ENCODE measurements at regions not wholly inside any gene's neighbourhood (a gene's known extent, or its start where the extent isn't known, plus 50 kb on each side); places are given as distances from the start of the nearest gene placed in this dataset.
A peak's percentile ranks its signal among the peaks of the same experiment; 100 is the strongest.
"Not testable (repeated sequence)": the region's sequence is repeated elsewhere in the genome, so short reads cannot be mapped to it uniquely, and the experiment has no call there.

DNA sequence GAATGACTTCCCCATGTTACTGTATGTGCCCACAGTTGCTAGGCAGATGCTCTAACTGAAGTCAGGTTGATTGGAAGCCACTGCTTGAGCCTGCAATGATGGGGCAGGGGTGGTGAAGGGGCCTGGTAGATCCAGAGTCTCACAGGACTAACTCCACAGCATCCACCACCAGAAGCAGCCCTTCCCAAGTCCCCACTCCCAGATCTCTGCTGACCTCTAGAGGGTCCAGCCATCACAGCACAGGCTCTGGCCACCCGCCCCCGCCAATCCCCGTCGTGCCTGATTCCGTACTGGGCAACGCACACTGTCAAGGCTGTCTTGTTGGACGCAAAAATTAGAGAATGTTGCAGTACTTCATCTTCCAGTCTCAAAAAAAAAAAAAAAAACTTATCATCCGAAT lies 136.8 kb upstream of the PDE1C start:
- ATAC-seq (no peak), DNase-seq (no peak)
- Mint-ChIP-seq H3K4me1 (ENCODE audit: low read depth) (no peaks in the 10 kb centered on the region), H3K4me3 (no peak overlapping the region), H3K27ac (no peak overlapping the region), H3K27me3 (no peaks in the 10 kb centered on the region), H3K36me3 (ENCODE audit: low read depth) (no peaks in the 10 kb centered on the region), H3K9me3 (no peaks in the 10 kb centered on the region)
- intact Hi-C loops (cut with micrococcal nuclease), result loop anchor here (10.0 kb wide), 1 partner anchor 462 kb away; no protein-coding TSS in a partner anchor
- POLR2A ChIA-PET, result no interaction called here
- TF ChIP-seq, protein P1, sequence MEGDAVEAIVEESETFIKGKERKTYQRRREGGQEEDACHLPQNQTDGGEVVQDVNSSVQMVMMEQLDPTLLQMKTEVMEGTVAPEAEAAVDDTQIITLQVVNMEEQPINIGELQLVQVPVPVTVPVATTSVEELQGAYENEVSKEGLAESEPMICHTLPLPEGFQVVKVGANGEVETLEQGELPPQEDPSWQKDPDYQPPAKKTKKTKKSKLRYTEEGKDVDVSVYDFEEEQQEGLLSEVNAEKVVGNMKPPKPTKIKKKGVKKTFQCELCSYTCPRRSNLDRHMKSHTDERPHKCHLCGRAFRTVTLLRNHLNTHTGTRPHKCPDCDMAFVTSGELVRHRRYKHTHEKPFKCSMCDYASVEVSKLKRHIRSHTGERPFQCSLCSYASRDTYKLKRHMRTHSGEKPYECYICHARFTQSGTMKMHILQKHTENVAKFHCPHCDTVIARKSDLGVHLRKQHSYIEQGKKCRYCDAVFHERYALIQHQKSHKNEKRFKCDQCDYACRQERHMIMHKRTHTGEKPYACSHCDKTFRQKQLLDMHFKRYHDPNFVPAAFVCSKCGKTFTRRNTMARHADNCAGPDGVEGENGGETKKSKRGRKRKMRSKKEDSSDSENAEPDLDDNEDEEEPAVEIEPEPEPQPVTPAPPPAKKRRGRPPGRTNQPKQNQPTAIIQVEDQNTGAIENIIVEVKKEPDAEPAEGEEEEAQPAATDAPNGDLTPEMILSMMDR (IDR thresholded peaks at IDR 0.05), result no peak
- CTCF ChIA-PET, result interaction anchor here (5.2 kb wide), 1 partner anchor 273 kb away, joined by 31 read pairs; no protein-coding TSS in a partner anchor

DNA sequence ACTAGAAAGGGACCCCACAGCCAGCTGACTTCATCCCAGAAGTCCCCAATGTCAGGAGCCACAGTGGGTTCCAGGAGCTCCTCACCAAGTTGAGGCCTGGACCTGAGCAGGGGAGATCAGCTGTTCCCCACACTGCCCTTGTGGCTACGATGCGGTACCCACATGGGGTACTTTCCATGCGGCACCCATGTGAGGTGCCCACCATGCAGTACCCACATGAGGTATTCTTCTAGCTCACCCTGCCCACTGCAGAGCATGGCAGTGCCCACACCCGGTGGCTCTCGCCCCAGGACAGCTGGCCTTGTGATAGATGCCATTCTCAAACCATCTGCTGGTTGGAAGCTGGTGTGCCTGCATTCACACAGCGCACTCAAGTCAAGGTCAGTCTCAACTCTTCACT lies 136.3 kb upstream of the PDE1C start:
- no peaks in the 10 kb centered on the region for H3K4me1 Mint-ChIP-seq (ENCODE audit: low read depth)
- POLR2A ChIA-PET, result no interaction called here

DNA sequence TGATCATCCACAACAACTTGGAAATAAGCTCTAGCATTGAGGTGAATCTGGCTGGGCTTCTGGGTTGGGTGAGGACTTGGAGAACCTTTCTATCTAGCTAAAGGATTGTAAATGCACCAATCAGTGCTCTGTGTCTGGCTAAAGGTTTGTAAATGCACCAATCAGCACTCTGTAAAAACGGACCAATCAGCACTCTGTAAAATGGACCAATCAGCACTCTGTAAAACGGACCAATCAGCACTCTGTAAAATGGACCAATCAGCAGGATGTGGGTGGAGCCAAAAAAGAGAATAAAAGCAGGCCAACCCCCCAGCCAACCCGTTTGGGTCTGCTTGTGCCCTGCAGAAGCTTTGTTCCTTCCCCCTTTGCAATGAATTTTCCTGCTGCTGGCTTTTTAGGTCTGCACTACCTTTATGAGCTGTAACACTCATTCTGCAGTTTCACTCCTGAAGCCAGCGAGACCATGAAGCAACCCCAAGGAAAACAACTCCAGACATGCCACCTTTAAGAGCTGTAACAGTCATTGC lies 135.2 kb upstream of the PDE1C start:
- CTCF ChIA-PET, result interaction anchor here (1.7 kb wide), 1 partner anchor 153 kb away, joined by 3 read pairs; no protein-coding TSS in a partner anchor
- H3K4me1 Mint-ChIP-seq (ENCODE audit: low read depth); POLR2A ChIA-PET; ATAC-seq; H3K27ac Mint-ChIP-seq; H3K36me3 Mint-ChIP-seq (ENCODE audit: low read depth); H3K27me3 Mint-ChIP-seq; H3K4me3 Mint-ChIP-seq; DNase-seq; H3K9me3 Mint-ChIP-seq: not testable (repeated sequence)
- intact Hi-C loops (cut with micrococcal nuclease), result loop anchor here (10.0 kb wide), 1 partner anchor 461 kb away; no protein-coding TSS in a partner anchor

More for the DNA sequence above, 136.3 kb upstream of the PDE1C start:
- Mint-ChIP-seq H3K4me3 (no peak overlapping the region), H3K27ac (no peak overlapping the region), H3K27me3 (no peaks in the 10 kb centered on the region), H3K9me3 (no peaks in the 10 kb centered on the region), H3K36me3 (ENCODE audit: low read depth) (no peaks in the 10 kb centered on the region)
- ATAC-seq (no peak), DNase-seq (no peak)
- intact Hi-C loops (cut with micrococcal nuclease), result loop anchor here (10.0 kb wide), 1 partner anchor 462 kb away; no protein-coding TSS in a partner anchor
- TF ChIP-seq, protein P1 (IDR thresholded peaks at IDR 0.05), result no peak
- CTCF ChIA-PET, result interaction anchor here (0.6 kb wide), 1 partner anchor 462 kb away, joined by 3 read pairs; no protein-coding TSS in a partner anchor

DNA sequence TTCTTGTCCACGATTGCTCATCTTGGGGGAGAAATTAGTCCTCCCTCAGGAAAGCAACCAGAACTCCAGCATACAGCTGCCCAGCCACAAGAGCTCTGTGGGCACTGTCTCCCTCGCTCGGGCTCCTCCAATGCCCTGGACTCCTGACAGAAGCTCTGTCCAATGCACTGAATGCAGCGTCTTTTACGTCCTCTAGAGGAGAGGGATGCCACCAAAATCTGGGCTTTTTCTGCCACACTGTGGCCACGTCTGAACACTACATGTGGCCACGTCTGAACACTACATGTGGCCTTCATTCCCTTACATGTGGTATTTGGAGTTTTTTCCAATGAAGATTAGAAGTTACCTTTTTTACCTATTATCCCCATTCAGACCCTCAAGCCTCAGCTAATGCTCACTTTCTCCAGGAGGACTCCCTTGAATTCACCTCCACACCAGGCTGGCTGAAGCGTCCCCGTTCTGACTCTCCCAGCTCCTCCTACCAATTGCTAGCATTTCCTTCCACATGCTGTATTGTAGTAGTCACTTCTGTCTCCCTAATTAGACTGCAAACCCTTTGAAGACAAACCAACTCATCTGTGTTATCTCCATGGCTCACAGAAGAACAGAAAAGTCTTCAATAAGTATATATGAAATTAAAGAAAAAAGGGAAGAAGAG lies 134.3 kb upstream of the PDE1C start:
- Mint-ChIP-seq H3K36me3 (ENCODE audit: low read depth) (no peaks in the 10 kb centered on the region), H3K27ac (no peak overlapping the region), H3K4me3 (no peak overlapping the region), H3K4me1 (ENCODE audit: low read depth) (no peaks in the 10 kb centered on the region), H3K9me3 (no peaks in the 10 kb centered on the region), H3K27me3 (no peaks in the 10 kb centered on the region)
- ATAC-seq (no peak), DNase-seq (peak; percentile 21)
- POLR2A ChIA-PET, result no interaction called here
- CTCF ChIA-PET, result interaction anchor here (1.3 to 1.7 kb wide), 2 partner anchors 153 to 461 kb away, joined by 3 to 6 read pairs; no protein-coding TSS in a partner anchor
- TF ChIP-seq, protein P1 (IDR thresholded peaks at IDR 0.05), result no peak
- intact Hi-C loops (cut with micrococcal nuclease), result loop anchor here (10.0 kb wide), 1 partner anchor 460 kb away; no protein-coding TSS in a partner anchor

DNA sequence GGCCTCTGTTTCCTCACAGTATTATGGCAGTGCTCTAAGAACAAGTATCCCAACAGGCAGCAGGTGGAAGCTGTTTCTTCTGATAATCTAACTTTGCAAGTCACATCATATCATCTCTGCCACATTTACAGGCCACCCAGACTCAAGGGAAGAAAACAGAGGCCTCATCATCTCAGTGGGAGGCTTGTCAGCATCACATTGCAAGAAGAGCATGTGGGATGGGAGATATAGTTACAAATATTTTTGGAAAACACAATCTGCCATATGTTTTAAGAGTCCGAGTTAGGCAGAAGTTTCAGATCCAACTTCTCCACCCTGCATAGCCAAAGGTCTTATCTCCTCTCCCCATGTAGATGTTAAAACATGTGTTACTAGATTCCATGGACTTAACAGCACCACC lies 130.4 kb upstream of the PDE1C start:
- Mint-ChIP-seq H3K27me3 (no peaks in the 10 kb centered on the region), H3K9me3 (no peaks in the 10 kb centered on the region), H3K27ac (no peak overlapping the region), H3K4me1 (ENCODE audit: low read depth) (no peaks in the 10 kb centered on the region), H3K4me3 (no peak overlapping the region), H3K36me3 (ENCODE audit: low read depth) (no peaks in the 10 kb centered on the region)
- CTCF ChIA-PET, result no interaction called here
- intact Hi-C loops (cut with micrococcal nuclease), result loop anchor here (10.0 kb wide), 1 partner anchor 456 kb away; no protein-coding TSS in a partner anchor
- no peak for ATAC-seq
- TF ChIP-seq, protein P1 (IDR thresholded peaks at IDR 0.05), result no peak
- POLR2A ChIA-PET, result no interaction called here
- no peak for DNase-seq

All from activated CD8-positive, alpha-beta T cell treated with anti-CD3 and anti-CD28 coated beads for 36 hours (primary cell).